Left lung (tissue), 4 donors: ENCODE measurements at regions not wholly inside any gene's neighbourhood (a gene's known extent, or its start where the extent isn't known, plus 50 kb on each side); places are given as distances from the start of the nearest gene placed in this dataset.

Experiments used
- ATAC-seq: fragments of 200-7000 bp; cut with Tn5 transposase; one replicate; pipeline ENCODE4 v1.9.1; 2020; ENCODE audit warnings: moderate library complexity
- DNase-seq, 4 donors: peaks; one replicate each; pipeline ENCODE4 v3.0.0-alpha.2; 2013 to 2020
- H3K27ac ChIP-seq, 2 donors: fragments of 200-600 bp; sonication (generic) in 1 of 2; one replicate each; pipeline versions ENCODE4 v1.5.0 to v1.8.0; 2020 to 2021
- H3K27me3 ChIP-seq, 2 donors: fragments of 200-600 bp; sonication (generic) in 1 of 2; one replicate each; pipeline versions ENCODE4 v1.5.0 to v1.8.0; 2020 to 2021
- H3K36me3 ChIP-seq, 2 donors: fragments of 200-600 bp; sonication (generic) in 1 of 2; one replicate each; pipeline versions ENCODE4 v1.5.0 to v1.8.0; 2020 to 2021
- H3K4me1 ChIP-seq, 2 donors: fragments of 200-600 bp; one replicate each; pipeline ENCODE4 v1.8.0; 2021
- H3K4me3 ChIP-seq, 2 donors: fragments of 200-600 bp; sonication (generic) in 1 of 2; one replicate each; pipeline versions ENCODE4 v1.5.0 to v1.8.0; 2020 to 2021; ENCODE audit warnings: mild to moderate bottlenecking in 1 of 2
- H3K9me3 ChIP-seq, 2 donors: fragments of 200-600 bp; sonication (generic) in 1 of 2; one replicate each; pipeline versions ENCODE4 v1.5.0 to v1.8.0; 2020 to 2021
- intact Hi-C, 2 donors: fragments of 100-400 bp; cut with DNase I; formaldehyde crosslinking; loops; one replicate each; pipeline versions ENCODE4 v1.11.2 to v1.14.2; 2022
- TF ChIP-seq, protein P1 (sequence below), 2 donors: fragments of 200-600 bp; sonication (generic) in 1 of 2; IDR thresholded peaks; one replicate each; pipeline versions ENCODE4 v1.5.0 to v1.8.0; 2021; ENCODE audit warnings: antibody characterized with exemption in 2 of 2
- donor health status: DM: no; HTN: yes; CAD: no.
- donor health status: DM: no; HTN: no; CAD: no.

DNA sequence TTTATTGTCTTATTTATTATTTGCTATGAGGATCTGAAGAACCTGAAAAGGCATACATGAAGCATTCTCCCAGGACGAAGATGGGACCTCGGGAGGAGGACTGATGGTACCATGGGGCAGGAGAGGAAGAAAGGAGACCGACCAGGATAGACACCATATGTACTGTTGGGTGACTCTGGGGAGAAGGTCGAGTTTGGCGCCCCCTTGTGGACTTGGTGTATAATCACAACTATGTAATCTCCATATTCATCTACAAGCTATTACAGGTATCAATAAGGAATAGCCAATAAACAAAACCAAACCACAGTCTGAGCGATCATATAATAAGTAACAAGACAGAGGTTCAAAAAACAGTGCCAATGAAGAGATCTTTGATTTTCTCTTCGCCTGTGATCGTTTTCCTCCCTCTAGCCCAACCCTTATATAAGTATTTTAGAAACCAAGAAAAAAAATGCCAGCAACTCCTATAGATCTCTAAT, 139.1 kb downstream of the SPTSSA start:
- peak; percentile 84 for ATAC-seq
- no peak overlapping the region for H3K4me3 ChIP-seq
- TF ChIP-seq, protein P1, sequence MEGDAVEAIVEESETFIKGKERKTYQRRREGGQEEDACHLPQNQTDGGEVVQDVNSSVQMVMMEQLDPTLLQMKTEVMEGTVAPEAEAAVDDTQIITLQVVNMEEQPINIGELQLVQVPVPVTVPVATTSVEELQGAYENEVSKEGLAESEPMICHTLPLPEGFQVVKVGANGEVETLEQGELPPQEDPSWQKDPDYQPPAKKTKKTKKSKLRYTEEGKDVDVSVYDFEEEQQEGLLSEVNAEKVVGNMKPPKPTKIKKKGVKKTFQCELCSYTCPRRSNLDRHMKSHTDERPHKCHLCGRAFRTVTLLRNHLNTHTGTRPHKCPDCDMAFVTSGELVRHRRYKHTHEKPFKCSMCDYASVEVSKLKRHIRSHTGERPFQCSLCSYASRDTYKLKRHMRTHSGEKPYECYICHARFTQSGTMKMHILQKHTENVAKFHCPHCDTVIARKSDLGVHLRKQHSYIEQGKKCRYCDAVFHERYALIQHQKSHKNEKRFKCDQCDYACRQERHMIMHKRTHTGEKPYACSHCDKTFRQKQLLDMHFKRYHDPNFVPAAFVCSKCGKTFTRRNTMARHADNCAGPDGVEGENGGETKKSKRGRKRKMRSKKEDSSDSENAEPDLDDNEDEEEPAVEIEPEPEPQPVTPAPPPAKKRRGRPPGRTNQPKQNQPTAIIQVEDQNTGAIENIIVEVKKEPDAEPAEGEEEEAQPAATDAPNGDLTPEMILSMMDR (IDR thresholded peaks at IDR 0.05): peak; percentile 62 to 69
- peak; percentile 35 to 79 (median 53) for DNase-seq
- no peak overlapping the region for H3K27ac ChIP-seq
- no peaks in the 10 kb centered on the region for H3K36me3 ChIP-seq
- intact Hi-C loops: no loop called here
- peaks cover 0 to 4% of the 10 kb centered on the region in 2 donors for H3K4me1 ChIP-seq
- H3K27me3 ChIP-seq: no peaks in the 10 kb centered on the region
- H3K9me3 ChIP-seq: no peaks in the 10 kb centered on the region

DNA sequence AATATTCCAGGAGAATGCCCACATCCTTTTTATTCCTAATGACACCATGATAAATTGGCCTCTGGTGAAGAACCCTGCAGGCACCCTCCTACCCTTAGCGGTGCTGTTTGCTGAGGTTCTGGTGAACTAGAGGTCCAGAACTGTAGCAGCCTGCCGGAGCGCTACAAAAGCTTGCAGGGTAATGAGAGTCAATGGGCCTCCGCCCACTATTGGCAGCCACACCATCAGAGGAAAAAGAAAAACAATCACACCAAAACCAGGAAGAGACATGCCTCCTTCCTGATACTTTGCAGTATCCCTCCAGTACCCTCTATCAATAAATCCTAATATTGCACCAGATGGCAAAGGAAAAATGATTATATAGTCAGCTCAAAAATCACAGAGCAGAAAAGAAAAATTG, 142.9 kb downstream of the SPTSSA start:
- no peak for DNase-seq
- intact Hi-C loops: no loop called here
- Histone ChIP-seq H3K4me1 (peaks cover 0 to 4% of the 10 kb centered on the region in 2 donors), H3K4me3 (no peak overlapping the region), H3K27ac (no peak overlapping the region), H3K9me3 (no peaks in the 10 kb centered on the region), H3K27me3 (no peaks in the 10 kb centered on the region), H3K36me3 (no peaks in the 10 kb centered on the region)
- ATAC-seq: no peak
- TF ChIP-seq, protein P1 (IDR thresholded peaks at IDR 0.05): no peak

DNA sequence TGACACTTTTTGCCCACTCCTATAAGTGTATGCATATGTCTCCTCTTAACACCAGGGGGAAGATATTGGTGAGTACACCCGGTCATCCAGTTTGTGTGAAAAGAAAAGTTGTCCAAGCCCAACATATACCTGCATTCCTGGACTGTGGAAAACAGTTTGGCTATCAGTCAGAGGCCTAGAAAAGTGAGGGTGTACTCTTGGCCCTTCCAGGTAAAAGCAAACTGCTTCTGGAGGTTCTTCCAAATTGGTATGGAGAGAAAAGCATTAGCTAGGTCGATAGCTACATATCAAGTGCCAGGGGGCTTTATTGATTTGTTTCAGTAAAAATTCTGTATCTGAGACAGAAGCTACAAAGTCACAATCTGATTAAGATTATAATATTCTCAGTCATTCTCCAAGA, 144.0 kb downstream of the SPTSSA start:
- H3K27me3 ChIP-seq: no peaks in the 10 kb centered on the region
- H3K27ac ChIP-seq: no peak overlapping the region
- no peak for DNase-seq
- ATAC-seq: no peak
- TF ChIP-seq, protein P1 (IDR thresholded peaks at IDR 0.05): no peak
- H3K4me3 ChIP-seq: no peak overlapping the region
- peaks cover 0 to 4% of the 10 kb centered on the region in 2 donors for H3K4me1 ChIP-seq
- no peaks in the 10 kb centered on the region for H3K9me3 ChIP-seq
- intact Hi-C loops: no loop called here
- H3K36me3 ChIP-seq: no peaks in the 10 kb centered on the region

DNA sequence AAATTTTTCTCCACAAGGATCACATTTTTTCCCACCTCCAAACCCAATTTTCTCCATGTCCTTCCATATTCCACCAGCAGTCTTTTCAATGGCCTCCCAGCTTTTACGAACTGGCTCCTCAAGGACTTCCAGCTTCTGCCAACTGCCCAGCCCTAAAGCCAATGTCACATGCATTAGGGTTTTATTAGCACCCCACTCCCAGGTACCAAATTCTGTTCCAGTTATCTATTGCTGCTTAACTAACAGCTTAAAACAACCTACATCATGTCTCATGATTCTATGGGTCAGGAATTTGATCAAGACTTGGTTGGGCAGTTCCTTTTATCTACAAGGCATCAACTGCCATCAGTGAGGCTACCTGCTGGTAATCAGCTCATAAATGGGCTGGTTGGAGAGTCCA, 151.3 kb downstream of the SPTSSA start:
- intact Hi-C loops: no loop called here
- Histone ChIP-seq H3K27me3 (no peaks in the 10 kb centered on the region), H3K27ac (no peak overlapping the region), H3K4me1 (no peaks in the 10 kb centered on the region), H3K9me3 (no peaks in the 10 kb centered on the region), H3K4me3 (no peak overlapping the region), H3K36me3 (no peaks in the 10 kb centered on the region)
- TF ChIP-seq, protein P1 (IDR thresholded peaks at IDR 0.05): no peak
- ATAC-seq: no peak
- no peak for DNase-seq

DNA sequence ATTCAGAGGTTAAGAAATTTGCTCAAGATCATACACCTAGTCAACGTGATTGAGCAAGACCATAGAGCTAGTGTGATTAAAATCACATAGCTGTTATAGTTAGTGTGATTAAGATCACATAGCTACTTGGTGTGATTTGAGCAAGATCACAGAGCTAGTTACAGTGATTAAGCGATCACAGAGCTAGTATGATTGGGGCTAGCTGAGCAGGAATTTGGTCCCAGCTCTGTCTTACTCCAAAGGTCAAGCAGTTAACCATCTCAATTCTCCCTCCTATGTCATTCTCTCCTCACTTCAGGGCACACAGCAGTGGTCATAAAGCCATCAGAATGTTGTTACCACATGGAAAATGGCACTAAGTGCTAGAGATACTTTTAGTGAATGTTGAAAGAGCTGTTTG, 158.2 kb downstream of the SPTSSA start:
- ATAC-seq (no peak), DNase-seq (no peak)
- Histone ChIP-seq H3K27ac (no peak overlapping the region), H3K27me3 (no peaks in the 10 kb centered on the region), H3K36me3 (no peaks in the 10 kb centered on the region), H3K4me1 (no peaks in the 10 kb centered on the region), H3K4me3 (no peak overlapping the region), H3K9me3 (no peaks in the 10 kb centered on the region)
- intact Hi-C loops: loop anchor here in 1 of 2 donors (10.0 kb wide), 1 partner anchor 459 kb away; no protein-coding TSS in a partner anchor
- TF ChIP-seq, protein P1 (IDR thresholded peaks at IDR 0.05): no peak
